Inferior parietal cortex (tissue), 1 donor: ENCODE measurements at regions not wholly inside any gene's neighbourhood (a gene's known extent, or its start where the extent isn't known, plus 50 kb on each side); places are given as distances from the start of the nearest gene placed in this dataset.
"Not testable (repeated sequence)": the region's sequence is repeated elsewhere in the genome, so short reads cannot be mapped to it uniquely, and the experiment has no call there.

ENCODE experiments used
- DNase-seq: peaks from one replicate; pipeline ENCODE4 v3.0.0-alpha.2; 2016; ENCODE audit errors: extremely low spot score

DNA sequence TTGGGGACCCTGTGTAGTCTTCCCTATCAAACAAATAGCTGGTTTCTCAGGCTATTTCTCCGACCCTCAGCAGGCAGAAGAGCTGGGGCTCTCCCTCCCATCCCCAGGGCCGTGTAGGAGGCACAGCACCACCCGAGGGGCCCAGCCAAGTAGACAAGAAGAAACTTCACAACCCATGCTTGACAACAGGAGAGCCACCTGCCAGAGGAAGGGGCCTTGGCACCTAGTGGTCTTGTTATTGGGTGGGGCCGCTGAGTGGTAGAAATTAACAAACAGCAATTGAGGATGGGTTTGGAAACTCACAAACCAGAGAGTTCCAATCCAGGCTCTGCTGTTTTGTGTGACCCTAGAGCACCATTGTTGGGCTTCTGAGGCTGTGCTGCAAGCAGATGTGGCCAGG is 108.5 kb upstream of the CHD6 start:
- no peak for DNase-seq

GRCh38 chr20:41719151-41719550 is 101.0 kb upstream of the CHD6 start:
- no peak for DNase-seq

GRCh38 chr20:41717483-41717882 is 99.3 kb upstream of the CHD6 start:
- peak; percentile 27 for DNase-seq

DNA sequence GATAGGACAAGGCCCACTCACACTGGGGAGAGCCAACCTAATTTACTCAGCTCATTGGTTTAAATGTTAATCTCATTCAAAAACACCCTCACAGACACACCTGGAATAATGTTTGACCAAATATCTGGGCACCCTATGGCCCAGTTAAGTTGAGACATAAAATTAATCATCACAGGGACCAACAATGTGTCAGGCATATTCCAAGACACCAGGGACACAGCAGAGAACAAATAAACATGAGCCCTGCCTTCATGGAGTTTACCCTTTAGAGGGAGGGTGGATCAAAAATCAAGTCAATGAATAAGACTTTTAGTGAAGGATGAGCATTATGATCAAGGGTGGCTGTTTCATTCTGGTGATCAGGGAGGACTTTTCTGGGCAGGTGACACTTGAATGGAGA is 98.7 kb upstream of the CHD6 start:
- DNase-seq, result no peak

DNA sequence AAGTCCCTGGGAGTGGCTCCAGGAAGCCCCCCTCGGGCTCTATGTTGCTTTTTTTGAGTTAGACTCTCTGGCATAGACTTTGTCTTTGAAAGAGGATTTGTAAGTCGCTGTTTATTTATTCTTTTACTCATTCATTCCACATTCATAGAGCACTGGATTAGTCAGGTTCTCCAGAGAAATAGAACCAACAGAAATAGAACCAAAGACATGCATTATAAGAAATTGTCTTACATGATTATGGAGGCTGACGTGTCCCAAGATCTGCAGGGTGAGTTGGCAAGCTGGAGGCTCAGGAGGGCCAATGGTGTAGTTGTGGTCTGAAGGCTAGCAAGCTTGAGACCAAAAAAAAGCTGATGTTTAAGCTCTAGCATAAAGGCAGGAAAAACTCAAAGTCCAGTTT is 98.3 kb upstream of the CHD6 start:
- no peak for DNase-seq

DNA sequence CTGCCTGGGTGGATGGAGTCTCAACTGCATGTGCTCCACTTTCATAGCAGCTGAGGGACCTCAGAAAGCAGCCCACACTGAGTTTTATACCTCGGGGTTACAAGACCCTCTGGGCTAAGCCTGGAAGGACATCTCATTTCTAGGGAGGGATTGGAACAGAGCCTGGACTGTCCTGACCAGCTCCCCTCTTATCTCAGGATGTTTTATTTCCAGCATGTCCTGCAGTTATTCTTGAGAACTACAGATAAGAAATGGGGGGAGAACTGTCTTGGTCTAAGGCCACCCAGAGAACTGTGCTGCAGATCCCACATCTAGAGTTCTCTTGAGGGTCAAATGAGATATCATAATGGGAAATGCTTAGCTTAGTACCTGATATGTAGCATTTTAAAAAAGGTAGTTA is 97.3 kb upstream of the CHD6 start:
- DNase-seq, result no peak

GRCh38 chr20:41714030-41714429 is 95.9 kb upstream of the CHD6 start:
- no peak for DNase-seq

- no peak for DNase-seq
Measured at GRCh38 chr20:41704896-41705295, 86.7 kb upstream of the CHD6 start.

DNA sequence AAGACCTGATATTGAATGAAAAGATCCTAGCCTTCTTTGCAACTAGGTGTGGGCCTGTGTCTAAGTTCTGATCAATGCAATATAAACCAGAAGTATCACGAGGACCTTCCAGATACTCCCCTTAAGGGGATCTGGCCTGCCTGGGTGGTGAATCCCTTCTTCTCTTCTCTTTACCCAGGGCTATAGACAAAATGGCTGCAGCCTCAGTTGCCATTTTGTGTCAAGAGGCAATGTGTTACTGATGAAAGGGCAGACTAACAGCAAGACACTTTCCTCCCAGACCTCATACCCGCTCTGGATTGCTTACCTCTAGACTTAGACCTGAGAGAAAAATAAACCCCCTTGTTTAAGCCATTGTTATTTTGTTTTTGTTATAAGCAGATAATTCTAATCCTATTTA is 84.5 kb upstream of the CHD6 start:
- DNase-seq, result no peak

- DNase-seq, result no peak
Measured at GRCh38 chr20:41701588-41702348, 83.6 kb upstream of the CHD6 start.

GRCh38 chr20:41699673-41700072 is 81.5 kb upstream of the CHD6 start:
- not testable (repeated sequence) for DNase-seq

DNA sequence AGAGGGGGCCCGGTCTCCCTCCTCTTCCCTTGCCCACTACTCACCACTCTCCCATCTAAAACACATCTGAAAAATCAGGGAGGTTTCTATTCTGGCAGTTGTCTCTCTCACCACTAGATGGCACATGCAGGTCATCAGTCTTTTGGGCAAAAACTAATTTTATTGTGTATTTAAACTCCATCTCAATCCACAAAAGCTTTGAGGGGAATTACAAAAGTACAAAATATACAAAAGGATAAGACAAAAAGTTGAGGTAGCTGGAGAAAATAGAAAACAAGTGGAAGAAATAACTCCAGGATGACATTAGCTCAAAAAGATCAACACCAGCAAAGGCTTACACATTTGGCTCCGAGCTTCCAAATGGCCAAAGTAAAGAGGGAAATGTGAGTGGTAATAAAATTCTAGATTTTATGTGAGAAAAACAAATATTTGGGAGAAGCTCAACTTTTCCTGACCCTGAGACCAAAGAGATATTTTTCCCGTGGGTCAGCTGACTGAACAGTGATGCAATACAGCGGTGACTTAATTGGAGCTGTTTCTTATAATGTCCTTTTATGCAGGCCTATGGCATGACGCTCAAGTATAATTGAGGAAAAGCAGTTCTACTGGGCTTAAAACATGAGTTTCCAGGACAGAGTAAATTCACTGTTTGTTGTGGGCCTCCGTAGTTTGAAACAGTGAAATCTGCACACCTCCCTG is 79.8 kb upstream of the CHD6 start:
- DNase-seq, result peak; percentile 57

DNA sequence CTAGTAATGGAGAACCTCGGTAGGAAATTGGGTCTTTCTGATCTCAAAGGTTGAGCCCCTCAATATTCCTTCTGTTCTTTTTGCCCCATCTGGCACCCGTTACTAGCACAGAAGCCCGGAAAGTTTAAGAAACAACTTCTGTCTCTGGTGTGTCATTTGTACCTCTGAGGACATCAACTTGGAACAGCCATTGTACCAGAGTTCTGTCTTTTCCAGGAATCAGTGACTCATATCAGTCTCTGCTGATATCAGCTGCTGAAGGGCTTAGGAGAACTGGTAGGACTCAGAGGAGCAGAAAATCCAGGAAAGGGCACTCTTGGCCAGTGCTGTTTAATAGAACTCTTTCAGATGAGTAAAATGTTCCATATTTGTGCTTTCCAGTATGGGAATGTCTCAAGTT is 78.3 kb upstream of the CHD6 start:
- no peak for DNase-seq

DNA sequence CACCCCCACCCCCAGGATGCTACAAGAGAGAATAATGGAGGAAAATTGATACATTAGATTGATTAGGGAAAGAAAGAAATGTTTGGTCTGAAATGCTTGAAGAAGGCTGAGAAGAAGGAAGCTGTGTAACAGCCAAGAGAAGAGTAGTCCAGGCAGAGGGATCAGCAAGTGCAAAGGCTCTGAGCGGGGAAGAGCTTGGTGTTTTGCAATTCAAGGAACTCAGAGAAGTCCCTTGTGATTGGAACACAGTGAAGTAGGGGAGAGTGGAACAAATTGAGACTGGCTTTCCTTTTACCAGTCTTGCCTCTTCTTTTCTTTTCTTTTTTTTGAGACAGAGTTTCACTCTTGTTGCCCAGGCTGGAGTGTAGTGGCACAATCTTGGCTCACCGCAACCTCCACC is 76.6 kb upstream of the CHD6 start:
- no peak for DNase-seq

- peak; percentile 94 for DNase-seq
Measured at GRCh38 chr20:41693136-41693979, 75.2 kb upstream of the CHD6 start.

- peak; percentile 83 for DNase-seq
Measured at GRCh38 chr20:41692479-41693135, 74.4 kb upstream of the CHD6 start.

DNA sequence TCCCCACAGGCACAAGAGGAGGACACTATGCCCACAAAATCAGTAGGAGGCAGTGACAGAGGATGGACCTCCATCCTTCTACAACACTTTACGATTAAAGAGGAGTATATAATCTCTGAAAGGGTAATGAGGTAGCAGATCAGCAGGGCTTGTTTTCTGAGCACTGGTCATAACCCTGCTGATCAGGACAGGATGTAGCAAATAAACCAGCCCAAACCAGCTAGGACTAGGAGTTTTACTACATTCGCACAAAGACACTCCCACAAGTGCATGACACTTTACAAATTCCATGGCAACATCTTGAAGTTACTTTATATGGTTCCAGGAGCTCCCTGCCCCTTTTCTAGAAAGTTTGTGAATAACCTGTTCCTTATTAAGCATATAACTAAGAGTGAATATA is 73.3 kb upstream of the CHD6 start:
- DNase-seq, result no peak

DNA sequence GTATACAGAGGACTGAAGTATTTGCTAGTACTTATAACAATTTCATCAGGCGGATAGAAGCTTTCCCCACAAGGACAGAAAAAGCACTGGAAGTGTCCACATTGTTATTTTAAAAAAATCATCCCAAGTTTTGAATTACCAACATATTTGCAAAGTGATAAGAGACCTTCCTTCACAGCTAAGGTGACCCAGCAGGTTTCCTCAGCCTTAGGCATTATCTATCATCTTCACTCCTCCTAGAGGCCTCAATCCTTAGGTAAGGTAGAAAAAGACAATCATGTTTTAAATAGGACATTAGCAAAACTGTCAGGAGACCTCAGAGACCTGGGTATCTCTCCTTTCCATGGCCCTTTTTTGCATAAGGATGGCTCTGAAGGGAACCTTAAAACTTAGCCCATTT is 72.5 kb upstream of the CHD6 start:
- DNase-seq, result no peak

- no peak for DNase-seq
Measured at GRCh38 chr20:41686961-41687360, 68.8 kb upstream of the CHD6 start.

DNA sequence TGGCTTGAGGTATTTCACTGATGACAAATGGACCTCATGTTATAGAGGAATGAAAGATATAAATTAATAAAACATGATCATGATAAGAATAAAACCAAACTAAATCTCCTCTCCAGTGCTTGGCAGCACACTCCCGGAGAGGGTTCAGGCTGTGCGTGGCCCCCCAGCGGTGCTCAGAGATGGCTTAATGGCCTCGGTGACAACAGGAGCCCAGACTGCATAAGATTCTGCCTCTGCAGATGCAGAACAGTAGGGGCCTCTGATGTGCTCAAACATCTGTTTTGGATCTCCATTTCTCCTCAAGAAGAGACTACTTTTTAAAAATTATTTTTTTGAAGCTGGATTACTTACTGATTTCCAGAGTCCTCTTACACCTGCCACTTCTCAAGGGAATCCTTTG is 67.0 kb upstream of the CHD6 start:
- not testable (repeated sequence) for DNase-seq

DNA sequence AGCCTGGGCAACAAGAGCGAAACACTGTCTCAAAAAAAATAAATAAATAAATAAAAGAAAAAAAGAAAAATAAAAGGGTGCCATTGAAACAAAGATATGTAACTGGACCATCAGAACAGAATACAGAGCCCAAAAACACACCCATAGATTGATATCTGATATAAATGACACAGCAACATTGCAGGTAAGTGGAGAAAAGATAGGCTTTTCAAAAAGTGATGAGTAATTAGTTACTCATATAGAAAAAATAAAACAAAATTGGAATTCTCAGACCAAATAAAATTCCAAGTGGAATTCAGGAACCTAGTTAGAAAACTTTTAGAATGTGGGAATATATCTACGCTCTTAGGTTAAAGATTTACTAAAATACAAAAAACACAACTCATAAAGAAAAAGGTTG is 60.6 kb upstream of the CHD6 start:
- no peak for DNase-seq

- no peak for DNase-seq
Measured at GRCh38 chr20:41672282-41672681, 54.1 kb upstream of the CHD6 start.
